Bronchial epithelial cell (primary cell): ENCODE measurements at regions not wholly inside any gene's neighbourhood (a gene's known extent, or its start where the extent isn't known, plus 50 kb on each side); places are given as distances from the start of the nearest gene placed in this dataset.

Source experiments
- DNase-seq: peaks from one replicate; pipeline ENCODE4 v3.0.0-alpha.2; 2010; ENCODE audit warnings: low read depth
- FAIRE-seq: peaks from 2 replicates; lab custom pipeline; 2011; peaks lifted over from hg19 to GRCh38; lab: Jason Lieb, UNC
- H3K27me3 ChIP-seq: 2 replicates; pipeline ENCODE4 v1.5.1; 2011; ENCODE audit warnings: low read length; ENCODE audit not compliant: control insufficient read depth, insufficient read depth
- H3K36me3 ChIP-seq: 2 replicates; pipeline ENCODE4 v1.5.1; 2011; ENCODE audit warnings: low read length; ENCODE audit not compliant: control insufficient read depth, insufficient read depth
- H3K4me3 ChIP-seq: 2 replicates; pipeline ENCODE4 v1.5.1; 2011; ENCODE audit warnings: mild to moderate bottlenecking, low read depth, low read length, control low read depth
- CTCF ChIP-seq: IDR thresholded peaks from 2 replicates; pipeline ENCODE4 v1.5.1; 2011; ENCODE audit warnings: mild to moderate bottlenecking, moderate library complexity, low read length, control low read depth, inconsistent platforms; ENCODE audit not compliant: insufficient read depth, severe bottlenecking

DNA sequence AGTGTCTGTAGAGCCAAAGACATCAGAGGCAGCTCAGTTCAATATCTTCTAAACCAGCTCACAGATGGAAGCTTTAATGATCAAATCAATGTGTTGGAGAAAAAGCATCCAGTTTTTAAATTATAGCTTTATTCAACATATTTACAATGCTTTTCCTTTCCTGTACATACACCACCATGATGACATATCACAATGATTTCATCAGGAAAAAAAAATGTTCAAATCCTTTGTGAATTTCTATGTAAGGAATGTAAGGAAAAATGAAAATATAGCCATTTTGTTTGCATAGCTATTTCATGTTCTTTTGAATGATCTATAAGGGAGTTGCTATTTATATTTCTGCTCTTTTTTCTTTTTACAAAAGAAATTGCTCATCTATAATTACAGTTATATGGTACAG lies 134.7 kb upstream of the CDH20 start:
- DNase-seq (no peak), FAIRE-seq (no peak)
- H3K4me3 ChIP-seq: no peak overlapping the region
- H3K36me3 ChIP-seq: no peaks in the 10 kb centered on the region
- TF ChIP-seq CTCF: no peak
- no peaks in the 10 kb centered on the region for H3K27me3 ChIP-seq

GRCh38 chr18:61199171-61199848 lies 133.9 kb upstream of the CDH20 start:
- FAIRE-seq: no peak

GRCh38 chr18:61201511-61201910 lies 131.7 kb upstream of the CDH20 start:
- FAIRE-seq: no peak
- DNase-seq: no peak
- H3K4me3 ChIP-seq: no peak overlapping the region
- no peaks in the 10 kb centered on the region for H3K36me3 ChIP-seq
- TF ChIP-seq CTCF: no peak
- H3K27me3 ChIP-seq: no peaks in the 10 kb centered on the region

More at GRCh38 chr18:61199171-61199848, 133.9 kb upstream of the CDH20 start:
- DNase-seq: no peak
- Histone ChIP-seq H3K27me3 (no peaks in the 10 kb centered on the region), H3K36me3 (no peaks in the 10 kb centered on the region), H3K4me3 (no peak overlapping the region)
- no peak for TF ChIP-seq CTCF

DNA sequence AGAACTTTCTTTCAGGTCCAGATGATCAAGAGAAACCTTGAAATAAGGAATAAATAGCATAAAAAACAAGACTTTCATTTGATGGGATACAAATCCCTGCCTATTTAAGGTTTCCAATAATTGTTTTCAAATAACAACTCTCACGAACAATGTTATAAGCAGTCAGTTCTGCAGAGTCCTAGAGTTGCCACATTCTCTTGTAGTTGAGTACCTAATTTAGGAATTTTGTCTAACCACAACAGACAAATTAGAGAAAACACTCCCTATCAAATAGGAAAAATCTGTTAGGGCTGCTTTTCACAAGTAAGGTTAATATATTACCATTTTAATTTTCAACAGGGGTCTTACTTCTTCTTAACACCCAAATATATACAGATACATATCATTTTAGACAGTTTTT lies 130.1 kb upstream of the CDH20 start:
- DNase-seq (peak; percentile 8), FAIRE-seq (no peak)
- no peak for TF ChIP-seq CTCF

GRCh38 chr18:61209801-61210200 lies 123.4 kb upstream of the CDH20 start:
- Histone ChIP-seq H3K36me3 (no peaks in the 10 kb centered on the region), H3K4me3 (no peak overlapping the region), H3K27me3 (no peaks in the 10 kb centered on the region)
- no peak for DNase-seq
- no peak for TF ChIP-seq CTCF
- FAIRE-seq: no peak

More for the DNA sequence above, 130.1 kb upstream of the CDH20 start:
- no peaks in the 10 kb centered on the region for H3K36me3 ChIP-seq
- H3K27me3 ChIP-seq: no peaks in the 10 kb centered on the region
- no peak overlapping the region for H3K4me3 ChIP-seq

- FAIRE-seq: no peak
- H3K36me3 ChIP-seq: no peaks in the 10 kb centered on the region
- H3K4me3 ChIP-seq: no peak overlapping the region
- no peak for TF ChIP-seq CTCF
- no peaks in the 10 kb centered on the region for H3K27me3 ChIP-seq
- no peak for DNase-seq
Observed at GRCh38 chr18:61216051-61216450, 117.2 kb upstream of the CDH20 start.
